ENCODE measurements at regions not wholly inside any gene's neighbourhood (a gene's known extent, or its start where the extent isn't known, plus 50 kb on each side); places are given as distances from the start of the nearest gene placed in this dataset.

DNA sequence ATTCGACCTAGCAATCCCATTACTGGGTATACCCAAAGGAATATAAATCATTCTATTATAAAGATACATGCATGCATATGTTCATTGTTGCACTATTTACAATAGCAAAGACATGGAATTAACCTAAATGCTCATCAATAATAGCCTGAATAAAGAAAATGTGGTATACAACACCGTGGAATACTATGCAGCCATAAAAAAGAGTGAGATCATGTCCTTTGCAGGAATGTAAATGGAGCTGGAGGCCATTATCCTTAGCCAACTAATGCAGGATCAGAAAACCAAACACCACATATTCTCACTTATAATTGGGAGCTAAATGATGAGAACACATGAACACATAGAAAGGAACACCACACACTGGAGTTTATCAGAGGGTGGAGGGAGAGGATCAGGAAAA is 69.5 kb upstream of the TNR start:
- no peaks in the 10 kb centered on the region for H3K23me2 ChIP-seq (ENCODE audit: insufficient read length, low read depth, low read length, poor library complexity, severe bottlenecking)
- no peak overlapping the region for H3T11ph ChIP-seq (ENCODE audit: low read length)
- no peak overlapping the region for H3K14ac ChIP-seq (ENCODE audit: insufficient read depth, low read length)
- WGBS (ENCODE audit: extremely low coverage, insufficient read length, low lambda C conversion rate) = no CpG with 5 or more reads among the region's 2 CpGs
- H4K8ac ChIP-seq (replicated peaks; ENCODE audit: insufficient read length, low read depth, low read length) = no peak overlapping the region
- no peak overlapping the region for H2BK120ac ChIP-seq (ENCODE audit: low read depth, low read length, poor library complexity, severe bottlenecking)
- no peak overlapping the region for H4K5ac ChIP-seq (ENCODE audit: insufficient read length, low read depth, low read length)
- no peak overlapping the region for H2AK5ac ChIP-seq (ENCODE audit: insufficient read length, low read length)
- H4K20me1 ChIP-seq (ENCODE audit: control insufficient read depth, insufficient read depth, insufficient read length) = no peaks in the 10 kb centered on the region
- H2BK5ac ChIP-seq (ENCODE audit: insufficient read length, low read length) = no peak overlapping the region
- H3K9me3 ChIP-seq (ENCODE audit: control insufficient read depth, low read depth, low read length) = no peaks in the 10 kb centered on the region
- no peak overlapping the region for H3K27ac ChIP-seq (ENCODE audit: insufficient read length, low read depth, low read length)
- no peak overlapping the region for H3K18ac ChIP-seq (ENCODE audit: insufficient read length, low read depth, low read length)
- no peak overlapping the region for H3K23ac ChIP-seq (ENCODE audit: insufficient read length, low read depth, low read length)
- no peaks in the 10 kb centered on the region for H3K4me1 ChIP-seq (ENCODE audit: insufficient read depth, low read length)
- DNase-seq = no peak
- Mint-ChIP-seq H3K36me3 (ENCODE audit: insufficient read depth in 1 of 3, low read depth in 3 of 3) (peaks cover 0 to 8% (median 0%) of the 10 kb centered on the region in 3 experiments; a peak in 3 of 7 replicates), H3K9me3 (peaks cover 0 to 12% of the 10 kb centered on the region in 2 experiments; a peak in 2 of 5 replicates), H3K4me1 (peaks cover 19 to 21% of the 10 kb centered on the region in 2 experiments), H3K4me3 (no peak overlapping the region), H3K27ac (no peak overlapping the region), H3K27me3 (ENCODE audit: low read depth) (peaks cover 8% of the 10 kb centered on the region)
- no peak overlapping the region for H2BK20ac ChIP-seq (ENCODE audit: low read depth, low read length, poor library complexity, severe bottlenecking)
- H3K27me3 ChIP-seq (ENCODE audit: insufficient read depth, low read length) = no peaks in the 10 kb centered on the region
- TF ChIP-seq, protein P1, sequence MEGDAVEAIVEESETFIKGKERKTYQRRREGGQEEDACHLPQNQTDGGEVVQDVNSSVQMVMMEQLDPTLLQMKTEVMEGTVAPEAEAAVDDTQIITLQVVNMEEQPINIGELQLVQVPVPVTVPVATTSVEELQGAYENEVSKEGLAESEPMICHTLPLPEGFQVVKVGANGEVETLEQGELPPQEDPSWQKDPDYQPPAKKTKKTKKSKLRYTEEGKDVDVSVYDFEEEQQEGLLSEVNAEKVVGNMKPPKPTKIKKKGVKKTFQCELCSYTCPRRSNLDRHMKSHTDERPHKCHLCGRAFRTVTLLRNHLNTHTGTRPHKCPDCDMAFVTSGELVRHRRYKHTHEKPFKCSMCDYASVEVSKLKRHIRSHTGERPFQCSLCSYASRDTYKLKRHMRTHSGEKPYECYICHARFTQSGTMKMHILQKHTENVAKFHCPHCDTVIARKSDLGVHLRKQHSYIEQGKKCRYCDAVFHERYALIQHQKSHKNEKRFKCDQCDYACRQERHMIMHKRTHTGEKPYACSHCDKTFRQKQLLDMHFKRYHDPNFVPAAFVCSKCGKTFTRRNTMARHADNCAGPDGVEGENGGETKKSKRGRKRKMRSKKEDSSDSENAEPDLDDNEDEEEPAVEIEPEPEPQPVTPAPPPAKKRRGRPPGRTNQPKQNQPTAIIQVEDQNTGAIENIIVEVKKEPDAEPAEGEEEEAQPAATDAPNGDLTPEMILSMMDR (conservative IDR thresholded peaks at IDR 0.05) = no peak
- H3K4me2 ChIP-seq (ENCODE audit: insufficient read depth, insufficient read length, low read length) = no peak overlapping the region
- no peak overlapping the region for H2AFZ ChIP-seq (ENCODE audit: low read length)
- no peaks in the 10 kb centered on the region for H3K79me2 ChIP-seq (ENCODE audit: insufficient read depth, low read length)
- no peaks in the 10 kb centered on the region for H3K79me1 ChIP-seq (ENCODE audit: insufficient read depth, low read depth, low read length, poor library complexity, severe bottlenecking)
- no peak overlapping the region for H4K91ac ChIP-seq (ENCODE audit: insufficient read length, low read depth, low read length)
- no peak overlapping the region for H2BK15ac ChIP-seq (ENCODE audit: low read depth, low read length)
- no peak overlapping the region for H2BK12ac ChIP-seq (ENCODE audit: insufficient read length, low read depth, low read length)
- H3K4ac ChIP-seq (ENCODE audit: low read depth, low read length) = no peak overlapping the region
- no peak overlapping the region for H3K9ac ChIP-seq (ENCODE audit: extremely low read depth, insufficient read length, low read length)
- H3K56ac ChIP-seq (ENCODE audit: insufficient read length, low read depth, low read length) = no peak overlapping the region

All from H9 (cell line).